ENCODE measurements at regions not wholly inside any gene's neighbourhood (a gene's known extent, or its start where the extent isn't known, plus 50 kb on each side); places are given as distances from the start of the nearest gene placed in this dataset.

- intact Hi-C loops (cut with DNase I) = no loop called here
Measured at GRCh38 chr2:163414121-163414520, 321.7 kb downstream of the FIGN start.

GRCh38 chr2:163407296-163407695 is 328.5 kb downstream of the FIGN start:
- 47 to 72% (median 66%) methylated on average over 3 of the region's 3 CpGs for WGBS, 4 donors
- Histone ChIP-seq H3K4me3 (no peak overlapping the region), H3K9me3 (replicated peaks in 1 of 3) (no peaks in the 10 kb centered on the region), H3K4me1 (replicated peaks in 1 of 2) (no peaks in the 10 kb centered on the region), H3K27ac (no peak overlapping the region), H3K36me3 (replicated peaks in 1 of 2) (no peaks in the 10 kb centered on the region), H3K27me3 (no peaks in the 10 kb centered on the region)
- no peak for TF ChIP-seq CTCF (IDR thresholded peaks at IDR 0.05)
- TF ChIP-seq POLR2A (IDR thresholded peaks at IDR 0.05) = no peak
- DNase-seq = no peak
- intact Hi-C loops (cut with DNase I) = no loop called here

More at GRCh38 chr2:163414121-163414520, 321.7 kb downstream of the FIGN start:
- 66 to 78% (median 74%) methylated on average over 3 of the region's 3 CpGs for WGBS, 4 donors
- TF ChIP-seq CTCF (IDR thresholded peaks at IDR 0.05) (no peak), POLR2A (IDR thresholded peaks at IDR 0.05) (no peak)
- no peaks in the 10 kb centered on the region for H3K9me3 ChIP-seq (replicated peaks in 1 of 3)
- no peak for DNase-seq
- H3K27me3 ChIP-seq = no peaks in the 10 kb centered on the region
- H3K4me1 ChIP-seq (replicated peaks in 1 of 2) = no peaks in the 10 kb centered on the region
- no peak overlapping the region for H3K27ac ChIP-seq
- H3K36me3 ChIP-seq (replicated peaks in 1 of 2) = no peaks in the 10 kb centered on the region
- no peak overlapping the region for H3K4me3 ChIP-seq

DNA sequence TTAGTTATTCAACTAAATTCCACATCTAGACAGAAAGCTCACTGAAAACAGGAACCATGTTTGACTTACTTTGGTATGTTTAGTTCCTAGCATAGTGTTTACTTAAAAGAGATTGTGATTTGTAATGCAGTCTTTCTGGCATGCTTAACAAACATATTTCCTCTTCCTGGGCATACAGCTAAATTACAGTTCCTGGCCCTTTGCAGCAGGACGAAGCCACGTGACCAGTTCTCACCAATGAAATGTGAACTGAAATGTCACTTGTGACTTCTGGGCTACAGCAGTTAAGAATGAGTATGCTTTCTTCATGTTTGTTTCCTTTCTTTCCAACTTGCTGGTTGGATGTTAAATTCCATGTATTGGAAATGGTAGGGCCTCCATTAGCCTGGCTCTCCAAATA is 330.5 kb downstream of the FIGN start:
- Histone ChIP-seq H3K4me1 (replicated peaks in 1 of 2) (no peaks in the 10 kb centered on the region), H3K27ac (no peak overlapping the region), H3K9me3 (replicated peaks in 1 of 3) (no peaks in the 10 kb centered on the region), H3K36me3 (replicated peaks in 1 of 2) (no peaks in the 10 kb centered on the region), H3K4me3 (no peak overlapping the region), H3K27me3 (no peaks in the 10 kb centered on the region)
- TF ChIP-seq POLR2A (IDR thresholded peaks at IDR 0.05) = no peak
- TF ChIP-seq CTCF (IDR thresholded peaks at IDR 0.05) = no peak
- 68 to 89% (median 85%) methylated on average over 2 of the region's 2 CpGs for WGBS, 4 donors
- no peak for DNase-seq
- intact Hi-C loops (cut with DNase I) = no loop called here

- intact Hi-C loops (cut with DNase I) = no loop called here
- H3K27ac ChIP-seq = no peak overlapping the region
- H3K4me3 ChIP-seq = no peak overlapping the region
- H3K4me1 ChIP-seq (replicated peaks in 1 of 2) = no peaks in the 10 kb centered on the region
- no peaks in the 10 kb centered on the region for H3K36me3 ChIP-seq (replicated peaks in 1 of 2)
- DNase-seq = peak; percentile 39 to 79 (median 66)
- H3K27me3 ChIP-seq = no peaks in the 10 kb centered on the region
- no peaks in the 10 kb centered on the region for H3K9me3 ChIP-seq (replicated peaks in 1 of 3)
- WGBS, 4 donors = 42 to 62% (median 52%) methylated on average over 3 of the region's 3 CpGs
- TF ChIP-seq POLR2A (IDR thresholded peaks at IDR 0.05) (no peak), CTCF (IDR thresholded peaks at IDR 0.05) (no peak)
Measured at GRCh38 chr2:163401481-163401880, 334.3 kb downstream of the FIGN start.
